Cardiac fibroblast (primary cell): ENCODE measurements at regions not wholly inside any gene's neighbourhood (a gene's known extent, or its start where the extent isn't known, plus 50 kb on each side); places are given as distances from the start of the nearest gene placed in this dataset.

ENCODE experiments used
- DNase-seq, 2 donors: peaks; one replicate each; pipeline versions ENCODE4 v3.0.0 to v3.0.0-alpha.2; 2010; ENCODE audit warnings: low read depth in 2 of 2
- H3K4me3 ChIP-seq, 2 donors: replicated peaks in 1 of 2; 1 replicate in 1 of 2; 2 replicates in 1 of 2; pipeline ENCODE4 v1.5.1; 2011; ENCODE audit warnings: low read depth in 2 of 2, low read length in 2 of 2, mild to moderate bottlenecking in 2 of 2, moderate library complexity in 1 of 2
- TF ChIP-seq, protein P1 (sequence below): IDR thresholded peaks from one replicate; pipeline ENCODE4 v1.5.1; 2011; ENCODE audit warnings: low read depth, mild to moderate bottlenecking, low read length, inconsistent platforms

DNA sequence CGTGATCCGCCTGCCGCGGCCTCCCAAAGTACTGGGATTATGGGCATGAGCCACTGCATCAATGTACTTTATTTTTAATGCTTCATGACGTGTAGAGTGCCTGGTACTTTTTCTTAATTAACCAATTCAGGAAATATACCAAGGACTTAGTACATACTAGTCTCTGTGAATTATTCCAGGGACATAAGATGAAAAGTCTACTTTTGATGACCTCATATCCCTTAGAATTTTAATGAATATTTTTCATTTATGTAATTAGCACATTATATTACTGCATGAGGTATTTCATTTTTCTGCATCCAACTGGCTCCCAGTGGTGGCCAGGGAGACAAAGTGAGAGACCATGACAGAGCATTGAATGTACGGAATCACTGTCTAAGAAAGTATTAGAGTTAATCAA lies 577.7 kb upstream of the NOVA1 start:
- no peak for DNase-seq
- no peak overlapping the region for H3K4me3 ChIP-seq
- TF ChIP-seq, protein P1, sequence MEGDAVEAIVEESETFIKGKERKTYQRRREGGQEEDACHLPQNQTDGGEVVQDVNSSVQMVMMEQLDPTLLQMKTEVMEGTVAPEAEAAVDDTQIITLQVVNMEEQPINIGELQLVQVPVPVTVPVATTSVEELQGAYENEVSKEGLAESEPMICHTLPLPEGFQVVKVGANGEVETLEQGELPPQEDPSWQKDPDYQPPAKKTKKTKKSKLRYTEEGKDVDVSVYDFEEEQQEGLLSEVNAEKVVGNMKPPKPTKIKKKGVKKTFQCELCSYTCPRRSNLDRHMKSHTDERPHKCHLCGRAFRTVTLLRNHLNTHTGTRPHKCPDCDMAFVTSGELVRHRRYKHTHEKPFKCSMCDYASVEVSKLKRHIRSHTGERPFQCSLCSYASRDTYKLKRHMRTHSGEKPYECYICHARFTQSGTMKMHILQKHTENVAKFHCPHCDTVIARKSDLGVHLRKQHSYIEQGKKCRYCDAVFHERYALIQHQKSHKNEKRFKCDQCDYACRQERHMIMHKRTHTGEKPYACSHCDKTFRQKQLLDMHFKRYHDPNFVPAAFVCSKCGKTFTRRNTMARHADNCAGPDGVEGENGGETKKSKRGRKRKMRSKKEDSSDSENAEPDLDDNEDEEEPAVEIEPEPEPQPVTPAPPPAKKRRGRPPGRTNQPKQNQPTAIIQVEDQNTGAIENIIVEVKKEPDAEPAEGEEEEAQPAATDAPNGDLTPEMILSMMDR, result no peak

DNA sequence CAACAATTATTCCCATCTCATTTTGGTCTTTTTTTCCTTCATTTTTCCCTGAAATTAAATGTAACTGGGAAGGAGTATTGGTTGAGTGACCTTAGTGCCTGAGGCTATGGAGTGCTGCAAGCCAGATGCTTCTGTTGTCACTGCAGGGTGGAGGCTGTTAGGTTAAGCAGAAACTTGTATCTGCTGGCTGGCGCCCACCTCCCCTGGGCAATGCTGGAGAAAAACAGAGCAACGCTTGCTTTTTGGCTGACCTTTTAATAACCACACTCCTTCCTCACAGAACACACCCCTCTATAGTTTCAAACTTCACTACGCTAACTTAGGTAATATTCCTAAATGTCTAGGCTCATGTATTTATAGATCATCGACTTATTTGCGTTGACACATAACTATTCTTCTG lies 583.5 kb upstream of the NOVA1 start:
- TF ChIP-seq, protein P1, result no peak
- H3K4me3 ChIP-seq, result no peak overlapping the region
- DNase-seq, result no peak

DNA sequence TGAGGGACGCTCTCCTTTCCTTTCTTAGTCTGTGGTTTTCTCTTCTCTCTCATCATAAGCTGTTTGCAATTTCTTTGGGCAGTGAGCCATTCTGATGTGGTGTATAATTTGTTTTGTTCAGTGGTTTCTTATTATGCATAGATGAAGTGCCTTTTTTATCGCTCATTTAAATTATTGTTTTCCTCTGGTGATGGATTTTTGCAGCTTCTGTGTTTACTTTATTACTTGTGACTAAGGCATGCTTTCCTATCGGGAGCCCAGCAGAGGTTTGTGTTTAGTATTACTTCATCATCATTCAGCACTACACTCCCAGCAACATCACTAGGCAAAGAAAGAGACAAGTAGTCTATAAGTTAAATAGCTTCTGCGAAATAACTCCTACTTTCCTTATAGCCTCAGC lies 586.6 kb upstream of the NOVA1 start:
- TF ChIP-seq, protein P1, result no peak
- no peak for DNase-seq
- no peak overlapping the region for H3K4me3 ChIP-seq

DNA sequence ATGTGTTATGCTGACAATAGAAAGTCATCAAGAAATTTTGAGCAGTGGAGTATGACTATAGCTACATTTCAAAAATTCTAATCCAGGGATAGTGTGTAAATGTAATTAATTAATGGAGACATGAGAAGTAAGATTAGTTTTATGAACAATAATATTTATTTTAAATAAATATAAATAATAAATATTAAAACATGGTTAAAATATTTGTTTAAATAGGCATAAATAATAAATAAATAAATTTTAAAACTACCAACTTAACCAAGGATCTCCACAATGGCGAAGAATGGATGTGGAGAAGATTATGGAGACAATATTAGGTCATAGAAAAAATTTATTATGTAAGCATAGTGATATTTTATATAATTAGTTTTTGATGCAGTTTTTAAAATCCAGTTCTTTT lies 588.2 kb upstream of the NOVA1 start:
- DNase-seq, result no peak
- no peak overlapping the region for H3K4me3 ChIP-seq
- TF ChIP-seq, protein P1, result no peak

DNA sequence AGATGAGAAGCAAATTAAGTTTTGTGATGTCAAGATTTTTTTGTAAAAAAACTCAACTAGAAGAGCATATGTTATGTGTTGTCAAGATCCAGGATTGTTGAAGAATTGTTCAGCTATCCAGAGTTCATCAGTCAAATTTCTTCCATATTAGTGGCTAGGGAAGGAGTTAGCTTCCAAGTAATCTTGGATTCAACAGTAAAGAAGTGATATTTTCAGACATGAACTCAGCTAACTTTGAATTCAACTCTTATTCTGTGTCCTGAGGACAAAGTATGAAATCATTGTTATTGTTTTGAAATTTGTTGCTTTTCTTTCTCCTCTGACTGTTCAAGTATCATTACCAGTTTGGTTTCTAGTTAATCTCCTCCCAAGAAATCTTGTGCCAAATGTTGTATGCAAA lies 589.3 kb upstream of the NOVA1 start:
- TF ChIP-seq, protein P1, result no peak
- H3K4me3 ChIP-seq, result no peak overlapping the region
- DNase-seq, result no peak

DNA sequence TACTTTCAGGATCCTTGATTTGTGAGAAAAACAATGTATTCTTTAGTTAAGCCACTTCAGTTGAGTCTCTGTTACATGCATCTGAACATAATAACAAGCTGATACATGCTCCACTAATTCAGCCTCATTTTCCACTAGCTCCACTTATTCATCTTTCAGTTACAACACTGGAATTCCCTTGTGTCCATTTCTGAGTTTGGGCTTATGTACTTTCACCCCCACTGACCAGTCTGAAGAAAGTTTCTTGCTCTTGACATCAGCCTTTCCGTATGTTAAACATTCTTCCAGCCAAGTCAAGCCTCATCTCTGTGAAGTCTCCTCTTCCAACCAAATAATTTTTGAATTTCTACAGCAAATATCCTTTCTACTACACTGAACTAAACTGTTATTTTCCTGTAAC lies 592.5 kb upstream of the NOVA1 start:
- no peak overlapping the region for H3K4me3 ChIP-seq
- TF ChIP-seq, protein P1, result no peak
- no peak for DNase-seq

DNA sequence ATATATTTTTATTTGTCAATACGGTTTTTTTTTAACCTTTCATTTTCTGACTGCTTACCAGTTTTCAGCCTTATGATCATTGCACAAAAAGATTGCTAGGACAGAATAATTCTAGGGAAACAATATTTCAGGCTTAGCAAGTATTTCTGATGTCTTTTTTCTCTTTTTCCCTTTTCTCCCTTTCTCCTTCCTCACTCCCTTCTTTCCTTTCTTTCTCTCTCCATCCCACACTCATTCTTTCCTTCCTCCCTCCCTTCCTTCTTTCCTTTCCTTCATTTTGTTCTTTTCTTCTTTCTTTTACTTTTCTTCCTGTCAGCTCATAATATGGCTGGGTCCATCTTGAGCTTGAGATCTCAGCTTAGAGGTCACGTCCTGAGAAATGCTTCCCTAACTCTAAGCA lies 601.4 kb upstream of the NOVA1 start:
- no peak overlapping the region for H3K4me3 ChIP-seq
- no peak for DNase-seq
- TF ChIP-seq, protein P1, result no peak
